ENCODE measurements at regions not wholly inside any gene's neighbourhood (a gene's known extent, or its start where the extent isn't known, plus 50 kb on each side); places are given as distances from the start of the nearest gene placed in this dataset.

DNA sequence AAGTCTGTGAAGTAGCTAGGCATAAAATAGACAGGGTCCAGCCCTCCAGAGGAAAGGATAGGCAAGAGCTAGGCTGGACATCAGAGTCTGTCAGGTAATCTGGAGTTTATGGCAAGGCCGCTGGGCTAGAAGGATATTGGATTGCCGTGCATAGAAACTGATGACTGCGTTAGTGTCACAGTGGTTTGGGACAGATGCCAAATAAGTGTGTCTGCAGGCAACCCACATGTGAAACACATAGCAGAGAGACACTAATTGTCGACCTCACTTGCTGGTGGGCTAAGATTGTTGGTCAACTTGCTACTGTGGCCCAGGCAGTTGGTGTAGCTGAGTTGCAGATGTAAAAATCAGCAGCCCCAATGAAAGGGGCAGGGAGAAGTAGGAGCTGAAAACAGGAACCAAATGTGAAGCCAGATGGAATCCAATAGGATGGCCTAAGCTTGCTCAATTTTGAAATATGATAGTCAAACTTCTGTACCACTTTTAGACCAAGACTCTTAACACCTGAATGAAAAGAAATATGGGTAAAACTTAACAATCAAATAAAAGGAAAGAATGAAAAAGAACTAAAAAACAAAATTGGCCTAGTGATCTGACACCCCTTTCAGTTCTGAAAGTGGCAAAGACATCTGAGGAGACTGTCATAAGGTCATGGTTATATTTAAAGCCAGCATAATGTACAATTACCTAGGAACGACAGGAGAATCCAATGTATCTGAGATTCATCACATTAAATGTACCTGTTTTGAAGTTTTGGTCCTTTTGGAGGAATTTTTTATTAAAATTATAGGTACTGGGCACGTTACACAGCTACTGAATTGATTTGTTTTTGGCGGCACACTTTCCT is 243.3 kb upstream of the ACTBL2 start:
- DNase-seq, result no peak

DNA sequence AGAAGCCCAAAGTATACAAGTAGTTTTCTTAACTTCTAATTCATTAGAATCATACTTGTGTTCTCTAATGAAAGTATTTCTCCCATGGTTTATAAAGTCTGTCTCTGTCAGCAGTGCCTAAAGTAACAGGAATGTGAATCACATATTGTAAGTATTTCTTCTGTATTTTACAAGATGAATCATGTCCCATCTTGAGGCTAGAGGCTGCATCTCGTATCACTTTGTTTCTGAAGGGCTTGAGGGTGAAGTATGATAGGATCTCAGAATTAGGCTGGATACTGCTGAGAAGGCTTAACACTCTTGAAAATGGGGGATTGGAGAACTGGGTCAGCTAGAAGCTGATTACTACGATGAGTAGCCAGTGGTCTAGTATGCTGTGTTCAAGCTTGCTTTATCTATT is 242.2 kb upstream of the ACTBL2 start:
- no peak for DNase-seq
- H3K9me3 ChIP-seq (replicated peaks; ENCODE audit: insufficient read depth, low read length), result no peaks in the 10 kb centered on the region; the same call in 1 of the 2 replicates
- H3K27ac ChIP-seq (ENCODE audit: low read length), result no peak overlapping the region
- H3K9ac ChIP-seq (ENCODE audit: low read length), result no peak overlapping the region
- H3K4me3 ChIP-seq (ENCODE audit: low read length), result no peak overlapping the region
- no peaks in the 10 kb centered on the region for H4K20me1 ChIP-seq (ENCODE audit: insufficient read depth, low read length)
- no peak for TF ChIP-seq EZH2 (optimal IDR thresholded peaks at IDR 0.05; ENCODE audit: low read depth, low read length)
- TF ChIP-seq, protein P1, sequence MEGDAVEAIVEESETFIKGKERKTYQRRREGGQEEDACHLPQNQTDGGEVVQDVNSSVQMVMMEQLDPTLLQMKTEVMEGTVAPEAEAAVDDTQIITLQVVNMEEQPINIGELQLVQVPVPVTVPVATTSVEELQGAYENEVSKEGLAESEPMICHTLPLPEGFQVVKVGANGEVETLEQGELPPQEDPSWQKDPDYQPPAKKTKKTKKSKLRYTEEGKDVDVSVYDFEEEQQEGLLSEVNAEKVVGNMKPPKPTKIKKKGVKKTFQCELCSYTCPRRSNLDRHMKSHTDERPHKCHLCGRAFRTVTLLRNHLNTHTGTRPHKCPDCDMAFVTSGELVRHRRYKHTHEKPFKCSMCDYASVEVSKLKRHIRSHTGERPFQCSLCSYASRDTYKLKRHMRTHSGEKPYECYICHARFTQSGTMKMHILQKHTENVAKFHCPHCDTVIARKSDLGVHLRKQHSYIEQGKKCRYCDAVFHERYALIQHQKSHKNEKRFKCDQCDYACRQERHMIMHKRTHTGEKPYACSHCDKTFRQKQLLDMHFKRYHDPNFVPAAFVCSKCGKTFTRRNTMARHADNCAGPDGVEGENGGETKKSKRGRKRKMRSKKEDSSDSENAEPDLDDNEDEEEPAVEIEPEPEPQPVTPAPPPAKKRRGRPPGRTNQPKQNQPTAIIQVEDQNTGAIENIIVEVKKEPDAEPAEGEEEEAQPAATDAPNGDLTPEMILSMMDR (IDR thresholded peaks at IDR 0.05; ENCODE audit: low read length), result no peak
- TF ChIP-seq EZH2phosphoT487 (IDR thresholded peaks at IDR 0.05; ENCODE audit: low read length), result no peak
- H2AFZ ChIP-seq (ENCODE audit: low read length), result no peak overlapping the region
- H3K4me1 ChIP-seq (ENCODE audit: low read length), result no peaks in the 10 kb centered on the region
- no peaks in the 10 kb centered on the region for H3K36me3 ChIP-seq (replicated peaks; ENCODE audit: insufficient read depth, low read length)
- no peaks in the 10 kb centered on the region for H3F3A ChIP-seq (ENCODE audit: insufficient read depth, low read length)
- no peaks in the 10 kb centered on the region for H3K9me2 ChIP-seq (replicated peaks; ENCODE audit: insufficient read depth, low read length)
- H3K79me2 ChIP-seq (ENCODE audit: low read length), result no peaks in the 10 kb centered on the region
- no peaks in the 10 kb centered on the region for H3K27me3 ChIP-seq (replicated peaks; ENCODE audit: insufficient read depth, low read length)
- no peak overlapping the region for H3K4me2 ChIP-seq (ENCODE audit: low read depth, low read length)

More for the DNA sequence above, 243.3 kb upstream of the ACTBL2 start:
- Histone ChIP-seq H3K79me2 (ENCODE audit: low read length) (no peaks in the 10 kb centered on the region), H3K9me3 (replicated peaks; ENCODE audit: insufficient read depth, low read length) (no peaks in the 10 kb centered on the region; the same call in 1 of the 2 replicates), H3K9ac (ENCODE audit: low read length) (no peak overlapping the region), H3F3A (ENCODE audit: insufficient read depth, low read length) (no peaks in the 10 kb centered on the region), H2AFZ (ENCODE audit: low read length) (no peak overlapping the region), H3K27me3 (replicated peaks; ENCODE audit: insufficient read depth, low read length) (no peaks in the 10 kb centered on the region), H4K20me1 (ENCODE audit: insufficient read depth, low read length) (no peaks in the 10 kb centered on the region), H3K9me2 (replicated peaks; ENCODE audit: insufficient read depth, low read length) (no peaks in the 10 kb centered on the region), H3K4me3 (ENCODE audit: low read length) (no peak overlapping the region), H3K36me3 (replicated peaks; ENCODE audit: insufficient read depth, low read length) (no peaks in the 10 kb centered on the region), H3K4me1 (ENCODE audit: low read length) (no peaks in the 10 kb centered on the region), H3K4me2 (ENCODE audit: low read depth, low read length) (no peak overlapping the region), H3K27ac (ENCODE audit: low read length) (no peak overlapping the region)
- TF ChIP-seq EZH2 (optimal IDR thresholded peaks at IDR 0.05; ENCODE audit: low read depth, low read length) (no peak), EZH2phosphoT487 (IDR thresholded peaks at IDR 0.05; ENCODE audit: low read length) (no peak)
- TF ChIP-seq, protein P1 (IDR thresholded peaks at IDR 0.05; ENCODE audit: low read length), result no peak

DNA sequence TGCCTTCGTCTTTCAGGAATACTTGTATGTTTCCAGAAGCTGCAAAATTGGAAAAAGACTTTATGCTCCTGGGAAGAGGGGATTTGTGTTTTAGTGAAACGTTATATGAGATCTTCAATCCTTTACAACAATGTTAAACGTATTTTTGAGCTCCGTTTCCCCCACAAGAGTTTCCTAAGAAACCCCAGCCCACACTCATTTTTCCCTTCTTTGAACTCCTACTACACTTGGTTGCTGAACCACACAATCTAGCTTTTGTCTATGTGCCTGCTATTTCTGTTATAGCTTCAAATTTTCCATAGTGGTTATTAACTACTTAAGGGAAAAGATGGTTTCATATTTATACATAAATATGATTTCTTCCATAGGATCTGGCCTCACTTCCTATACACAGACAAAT is 238.6 kb upstream of the ACTBL2 start:
- no peaks in the 10 kb centered on the region for H3K4me1 ChIP-seq (ENCODE audit: low read length)
- TF ChIP-seq EZH2 (optimal IDR thresholded peaks at IDR 0.05; ENCODE audit: low read depth, low read length) (no peak), EZH2phosphoT487 (IDR thresholded peaks at IDR 0.05; ENCODE audit: low read length) (no peak)
- TF ChIP-seq, protein P1 (IDR thresholded peaks at IDR 0.05; ENCODE audit: low read length), result no peak
- H3K4me2 ChIP-seq (ENCODE audit: low read depth, low read length), result no peak overlapping the region
- no peaks in the 10 kb centered on the region for H4K20me1 ChIP-seq (ENCODE audit: insufficient read depth, low read length)
- no peak overlapping the region for H2AFZ ChIP-seq (ENCODE audit: low read length)
- H3K9me2 ChIP-seq (replicated peaks; ENCODE audit: insufficient read depth, low read length), result no peaks in the 10 kb centered on the region
- no peak for DNase-seq
- H3F3A ChIP-seq (ENCODE audit: insufficient read depth, low read length), result no peaks in the 10 kb centered on the region
- no peaks in the 10 kb centered on the region for H3K79me2 ChIP-seq (ENCODE audit: low read length)
- H3K9ac ChIP-seq (ENCODE audit: low read length), result no peak overlapping the region
- no peaks in the 10 kb centered on the region for H3K27me3 ChIP-seq (replicated peaks; ENCODE audit: insufficient read depth, low read length)
- H3K4me3 ChIP-seq (ENCODE audit: low read length), result no peak overlapping the region
- H3K36me3 ChIP-seq (replicated peaks; ENCODE audit: insufficient read depth, low read length), result no peaks in the 10 kb centered on the region
- H3K9me3 ChIP-seq (replicated peaks; ENCODE audit: insufficient read depth, low read length), result no peaks in the 10 kb centered on the region
- H3K27ac ChIP-seq (ENCODE audit: low read length), result no peak overlapping the region

Data from MM.1S (cell line).